ENCODE measurements at regions not wholly inside any gene's neighbourhood (a gene's known extent, or its start where the extent isn't known, plus 50 kb on each side); places are given as distances from the start of the nearest gene placed in this dataset.

- Histone ChIP-seq H3K9me3 (ENCODE audit: insufficient read depth in 2 of 2, low read depth in 1 of 2, low read length in 1 of 2) (0 out of 4 replicates have a peak, but pooled peaks cover 0 to 2% of the 10 kb centered on the region in 2 experiments), H2BK20ac (ENCODE audit: low read length) (no peak overlapping the region), H4K8ac (ENCODE audit: extremely low read depth, insufficient read depth, low read length) (no peak overlapping the region), H2BK15ac (ENCODE audit: low read length) (no peak overlapping the region), H3K36me3 (ENCODE audit: control insufficient read depth in 2 of 4, insufficient read depth in 4 of 4, low read length in 3 of 4) (no peaks in the 10 kb centered on the region), H2AFZ (ENCODE audit: low read length) (no peak overlapping the region), H2BK5ac (ENCODE audit: low read depth, low read length) (no peak overlapping the region), H3K27ac (ENCODE audit: low read depth, low read length) (no peak overlapping the region), H3K4ac (replicated peaks; ENCODE audit: insufficient read length, low read depth, low read length) (no peak overlapping the region), H2AK5ac (ENCODE audit: low read depth, low read length) (no peak overlapping the region), H3K9ac (replicated peaks in 1 of 4; ENCODE audit: extremely low read depth in 1 of 4, low read depth in 3 of 4, low read length in 3 of 4) (no peak overlapping the region), H4K5ac (ENCODE audit: insufficient read length, low read depth, low read length) (no peak overlapping the region), H2BK120ac (replicated peaks; ENCODE audit: low read depth, low read length) (no peak overlapping the region), H3K14ac (ENCODE audit: insufficient read length) (no peak overlapping the region), H3K56ac (replicated peaks; ENCODE audit: insufficient read length, low read depth, low read length) (no peak overlapping the region), H3K4me3 (ENCODE audit: extremely low read depth in 1 of 4, insufficient read depth in 2 of 4, low read depth in 3 of 4, low read length in 4 of 4) (no peak overlapping the region), H3K23ac (ENCODE audit: insufficient read length) (no peak overlapping the region), H3K23me2 (ENCODE audit: low read depth, low read length) (no peaks in the 10 kb centered on the region), H2BK12ac (ENCODE audit: low read depth, low read length) (no peak overlapping the region), H3K18ac (ENCODE audit: extremely low read depth, low read length) (no peak overlapping the region), H4K91ac (replicated peaks; ENCODE audit: insufficient read length, low read length) (no peak overlapping the region), H3K4me1 (replicated peaks in 1 of 4; ENCODE audit: control insufficient read depth in 3 of 4, insufficient read depth in 4 of 4, low read length in 3 of 4) (no peaks in the 10 kb centered on the region; a peak in 1 of 7 replicates), H3K27me3 (replicated peaks in 1 of 4; ENCODE audit: control insufficient read depth in 3 of 4, extremely low read depth in 1 of 4, insufficient read depth in 3 of 4, low read length in 3 of 4) (no peaks in the 10 kb centered on the region), H4K20me1 (replicated peaks in 1 of 2; ENCODE audit: control insufficient read depth in 1 of 2, insufficient read depth in 2 of 2, low read length in 2 of 2) (no peaks in the 10 kb centered on the region), H3K79me2 (ENCODE audit: control insufficient read depth in 1 of 2, insufficient read depth in 2 of 2, low read length in 2 of 2) (no peaks in the 10 kb centered on the region), H3K4me2 (ENCODE audit: insufficient read depth in 1 of 2, low read depth in 2 of 2, low read length in 2 of 2) (no peak overlapping the region), H3K79me1 (ENCODE audit: low read depth, low read length) (no peaks in the 10 kb centered on the region)
- ChIA-PET POLR2A (ENCODE audit: partially characterized antibody) (no interaction called here), CTCF (ENCODE audit: partially characterized antibody) (interaction anchor here (1.3 to 1.5 kb wide), 2 partner anchors 11 to 97 kb away, joined by 4 to 5 read pairs; no protein-coding TSS in a partner anchor)
- TF ChIP-seq TEAD4 (IDR thresholded peaks at IDR 0.05; ENCODE audit: low read depth, low read length) (no peak), BRCA1 (IDR thresholded peaks at IDR 0.05; ENCODE audit: low read depth, low read length) (no peak), RAD21 (IDR thresholded peaks at IDR 0.05 in 1 of 2, conservative IDR thresholded peaks at IDR 0.05 in 1 of 2; ENCODE audit: low read depth in 2 of 2, low read length in 2 of 2) (no peak), SP2 (IDR thresholded peaks at IDR 0.05; ENCODE audit: low read length) (no peak), ATF2 (IDR thresholded peaks at IDR 0.05; ENCODE audit: low read length) (no peak), POLR2A (IDR thresholded peaks at IDR 0.05; ENCODE audit: control extremely low read depth in 1 of 2, low read depth in 2 of 2, low read length in 2 of 2) (no peak), KDM1A (IDR thresholded peaks at IDR 0.05; ENCODE audit: borderline replicate concordance, low read length) (no peak), SRF (IDR thresholded peaks at IDR 0.05; ENCODE audit: low read depth, low read length) (no peak), JUN (IDR thresholded peaks at IDR 0.05; ENCODE audit: low read depth, low read length) (no peak), SP4 (IDR thresholded peaks at IDR 0.05; ENCODE audit: low read length) (no peak)
- DNase-seq (ENCODE audit: low read depth in 1 of 2, low spot score in 2 of 2), result no peak
- FAIRE-seq, result no peak
Measured at GRCh38 chr13:78881751-78882150, 222.8 kb upstream of the OBI1 start.

Data from H1 (cell line).